K562 (cell line): ENCODE measurements at regions not wholly inside any gene's neighbourhood (a gene's known extent, or its start where the extent isn't known, plus 50 kb on each side); places are given as distances from the start of the nearest gene placed in this dataset.

Source experiments
- ATAC-seq: fragments of 200-7000 bp; cut with Tn5 transposase; 3 replicates; pipeline ENCODE4 v1.9.1; 2020; ENCODE audit warnings: moderate library complexity
- BruUV-seq: library from RNA; stranded (reverse); fragments of 400-500 nt; replicated peaks from 2 replicates; lab custom pipeline; 2021; lab: Mats Ljungman, UMichigan
- CTCF ChIA-PET: fragments of 300-600 bp; formaldehyde crosslinking; extraction: SDS; loops from one replicate; lab custom pipeline; 2021; ENCODE audit warnings: low intra/inter-chr PET ratio; lab: Yijun Ruan, JAX
- POLR2A ChIA-PET: fragments of 300-600, 350-650 bp; sonication (Branson Sonifier 250); formaldehyde crosslinking; extraction: SDS; loops from one replicate; lab custom pipeline; 2021; ENCODE audit warnings: antibody characterized with exemption, inconsistent platforms; lab: Yijun Ruan, JAX
- DNase-seq, 4 experiments: peaks; one replicate each; pipeline versions ENCODE4 v3.0.0 to v3.0.0-alpha.2; 2011 to 2018; ENCODE audit warnings: low spot score in 3 of 4, mixed read lengths in 3 of 4; ENCODE audit errors: extremely low read depth in 1 of 4
- FAIRE-seq: peaks from 2 replicates; lab custom pipeline; 2011; peaks lifted over from hg19 to GRCh38; lab: Jason Lieb, UNC
- H2AFZ ChIP-seq: 2 replicates; pipeline ENCODE4 v1.6.0; 2011; ENCODE audit warnings: low read depth, low read length, control low read depth, inconsistent platforms
- H3K27ac ChIP-seq: fragments of 200-600 bp; 3 replicates; pipeline ENCODE4 v1.8.0; 2011; ENCODE audit warnings: low read depth, mild to moderate bottlenecking, control low read depth, inconsistent platforms, low read length, moderate library complexity, mixed read lengths; ENCODE audit errors: extremely low read depth
- H3K27me3 ChIP-seq, 2 experiments: fragments of 300-600 bp in 1 of 2; 2 replicates in 1 of 2; 3 replicates in 1 of 2; pipeline versions ENCODE4 v1.6.0 to v1.8.0; 2011; ENCODE audit warnings: inconsistent platforms in 2 of 2, low read length in 2 of 2, mild to moderate bottlenecking in 1 of 2, mixed read lengths in 1 of 2, moderate library complexity in 1 of 2; ENCODE audit not compliant: control insufficient read depth in 2 of 2, insufficient read depth in 2 of 2
- H3K36me3 ChIP-seq: fragments of 300-600 bp; 3 replicates; pipeline ENCODE4 v1.8.0; 2011; ENCODE audit warnings: mild to moderate bottlenecking, low read length, inconsistent platforms; ENCODE audit not compliant: control insufficient read depth, insufficient read depth
- H3K4me1 ChIP-seq, 2 experiments: fragments of 200-600 bp in 1 of 2; replicated peaks in 1 of 2; 2 replicates in 1 of 2; 3 replicates in 1 of 2; pipeline versions ENCODE4 v1.5.1 to v1.8.0; 2011; ENCODE audit warnings: inconsistent platforms in 2 of 2, low read length in 2 of 2, mild to moderate bottlenecking in 1 of 2, mixed read lengths in 1 of 2, moderate library complexity in 1 of 2; ENCODE audit not compliant: control insufficient read depth in 2 of 2, insufficient read depth in 2 of 2
- H3K4me2 ChIP-seq: 2 replicates; pipeline ENCODE4 v1.6.1; 2011; ENCODE audit warnings: low read length, control low read depth, inconsistent platforms, mixed read lengths; ENCODE audit not compliant: insufficient read depth
- H3K4me3 ChIP-seq: fragments of 200-600 bp; sonication (generic), shearing (Covaris generic); 2 replicates; pipeline ENCODE4 v1.5.1; 2016; ENCODE audit warnings: control low read depth, inconsistent platforms
- H3K79me2 ChIP-seq: fragments of 200-600 bp; 3 replicates; pipeline ENCODE4 v1.8.0; 2011; ENCODE audit warnings: low read length, inconsistent platforms; ENCODE audit not compliant: control insufficient read depth, insufficient read depth
- H3K9ac ChIP-seq, 2 experiments: 2 replicates each; pipeline versions ENCODE4 v1.6.0 to v1.6.1; 2011; ENCODE audit warnings: low read depth in 2 of 2, low read length in 2 of 2, control low read depth in 1 of 2, inconsistent platforms in 1 of 2, mild to moderate bottlenecking in 1 of 2, mixed read lengths in 1 of 2; ENCODE audit not compliant: insufficient read depth in 1 of 2
- H3K9me1 ChIP-seq: one replicate; pipeline ENCODE4 v1.6.0; 2011; ENCODE audit warnings: inconsistent platforms, mild to moderate bottlenecking, low read length, moderate library complexity; ENCODE audit not compliant: control insufficient read depth, insufficient read depth
- H3K9me3 ChIP-seq: replicated peaks from 2 replicates; pipeline ENCODE4 v1.5.1; 2011; ENCODE audit warnings: low read depth, low read length, inconsistent platforms; ENCODE audit not compliant: control insufficient read depth, insufficient read depth
- H4K20me1 ChIP-seq: replicated peaks from 2 replicates; pipeline ENCODE4 v1.6.1; 2011; ENCODE audit warnings: low read length, inconsistent platforms, mixed read lengths; ENCODE audit not compliant: control insufficient read depth, insufficient read depth
- BHLHE40 ChIP-seq: IDR thresholded peaks from 2 replicates; pipeline ENCODE4 v1.6.1; 2011; ENCODE audit warnings: low read length, improper control_type of control experiment
- CTBP1 ChIP-seq: fragments of 450-650 bp; IDR thresholded peaks from 2 replicates; pipeline ENCODE4 v1.6.1; 2016; ENCODE audit warnings: borderline replicate concordance
- E2F3 ChIP-seq: fragments of 250-450 bp; sonication (Bioruptor Pico); IDR thresholded peaks from 2 replicates; pipeline ENCODE4 v1.4.0; 2020; ENCODE audit warnings: mild to moderate bottlenecking
- ETS2 ChIP-seq: IDR thresholded peaks from 2 replicates; pipeline ENCODE4 v1.6.1; 2016; ENCODE audit warnings: borderline replicate concordance, missing genetic modification characterization, mild to moderate bottlenecking, moderate library complexity, missing compliant biosample characterization; ENCODE audit not compliant: poor library complexity, severe bottlenecking
- HES1 ChIP-seq: fragments of 450-650 bp; IDR thresholded peaks from 2 replicates; pipeline ENCODE4 v1.6.1; 2016; ENCODE audit warnings: low read depth, mild to moderate bottlenecking, moderate library complexity
- HNRNPH1 ChIP-seq: fragments of 200-400 bp; formaldehyde crosslinking; optimal IDR thresholded peaks from 2 replicates; pipeline ENCODE3; 2017; ENCODE audit warnings: low read depth, mild to moderate bottlenecking, low read length, moderate library complexity
- MYBL2 ChIP-seq, 2 experiments: fragments of 450-650 bp in 1 of 2; sonication (generic) in 1 of 2; formaldehyde crosslinking in 1 of 2; IDR thresholded peaks; 2 replicates each; pipeline versions ENCODE4 v1.6.1 to v1.8.1; 2017 to 2022; ENCODE audit warnings: borderline replicate concordance in 1 of 2, inconsistent platforms in 1 of 2, low read depth in 1 of 2, mild to moderate bottlenecking in 1 of 2, missing genetic modification reagents in 1 of 2, moderate library complexity in 1 of 2
- NR3C1 ChIP-seq: sonication (generic); formaldehyde crosslinking; IDR thresholded peaks from 2 replicates; pipeline ENCODE4 v1.8.1; 2022; ENCODE audit warnings: missing genetic modification reagents
- TCF7L2 ChIP-seq: fragments of 150-350 bp; IDR thresholded peaks from 2 replicates; pipeline ENCODE4 v1.6.1; 2016; ENCODE audit warnings: low read depth, mild to moderate bottlenecking, low read length, moderate library complexity
- ZBTB1 ChIP-seq: sonication (generic); formaldehyde crosslinking; IDR thresholded peaks from 2 replicates; pipeline ENCODE4 v1.8.1; 2023; ENCODE audit warnings: missing genetic modification reagents, low read depth, mild to moderate bottlenecking, borderline replicate concordance
- ZNF133 ChIP-seq: fragments of 250-450 bp; sonication (Bioruptor Pico); IDR thresholded peaks from 2 replicates; pipeline ENCODE4 v1.4.0; 2020; ENCODE audit warnings: mild to moderate bottlenecking
- ZNF347 ChIP-seq: fragments of 450-650 bp; formaldehyde crosslinking; IDR thresholded peaks from 2 replicates; pipeline ENCODE4 v1.4.0; 2020; ENCODE audit warnings: low read depth, mild to moderate bottlenecking, moderate library complexity
- ZNF408 ChIP-seq: fragments of 250-450 bp; sonication (Bioruptor Pico); IDR thresholded peaks from 2 replicates; pipeline ENCODE4 v1.4.0; 2020; ENCODE audit warnings: low read depth, mild to moderate bottlenecking, moderate library complexity
- ZNF518B ChIP-seq: fragments of 250-450 bp; sonication (Bioruptor Pico); IDR thresholded peaks from 2 replicates; pipeline ENCODE4 v1.5.0; 2021; ENCODE audit warnings: mild to moderate bottlenecking, moderate library complexity
- WGBS: fragments of 100-300 bp; shearing (Covaris generic); methylation state at CpG from one replicate; pipeline ENCODE4 v1.1.6; 2016; ENCODE audit warnings: low coverage, mixed read lengths; ENCODE audit not compliant: insufficient coverage; ENCODE audit errors: missing lambda C conversion rate; 5-methylcytosine and 5-hydroxymethylcytosine counted together
- in situ Hi-C: fragments of 300-500 bp; cut with MboI; formaldehyde crosslinking; loops from 4 replicates; pipeline ENCODE4 v1.15.0; 2018; ENCODE audit warnings: inconsistent platforms, mixed read lengths
- intact Hi-C: fragments of 100-400 bp; cut with micrococcal nuclease; formaldehyde crosslinking; loops from 2 replicates; pipeline ENCODE4 v1.14.2; 2022
- TF ChIP-seq, protein P1 (sequence below): fragments of 450-650 bp; IDR thresholded peaks from 2 replicates; pipeline ENCODE4 v1.7.0; 2016; ENCODE audit warnings: borderline replicate concordance

DNA sequence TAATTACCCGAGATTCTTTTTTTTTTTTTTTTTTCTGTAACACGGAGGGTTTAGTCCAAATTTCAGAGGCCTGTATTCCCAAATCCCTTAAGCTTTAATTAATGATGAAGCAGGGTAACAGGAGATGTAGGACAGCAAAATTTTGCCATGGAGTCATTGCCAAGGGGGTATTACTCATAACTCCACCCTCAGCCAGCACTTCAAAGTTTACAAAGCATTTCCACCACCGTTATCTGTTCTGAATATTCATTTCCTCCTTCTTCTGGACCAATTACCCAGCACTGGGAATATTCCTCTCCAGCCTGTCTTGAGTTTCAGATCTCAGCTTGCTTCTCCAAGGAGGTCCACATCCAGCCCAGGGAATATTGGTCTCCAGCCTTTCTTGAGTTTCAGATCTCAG is 747.5 kb upstream of the EEF2KMT start:
- Histone ChIP-seq H3K4me3 (no peak overlapping the region), H3K27ac (no peak overlapping the region), H3K4me2 (no peak overlapping the region), H3K9ac (no peak overlapping the region), H3K27me3 (no peaks in the 10 kb centered on the region; a peak in 1 of 5 replicates), H3K9me1 (no peaks in the 10 kb centered on the region), H3K4me1 (no peaks in the 10 kb centered on the region), H3K36me3 (no peaks in the 10 kb centered on the region), H3K79me2 (no peaks in the 10 kb centered on the region), H3K9me3 (no peaks in the 10 kb centered on the region), H4K20me1 (no peaks in the 10 kb centered on the region), H2AFZ (no peak overlapping the region)
- BruUV-seq = no TSS peak
- intact Hi-C loops = no loop called here
- ATAC-seq (no peak), DNase-seq (no peak), FAIRE-seq (no peak)
- 0% methylated on average over 3 of the region's 3 CpGs for WGBS
- ChIA-PET POLR2A (no interaction called here), CTCF (no interaction called here)
- in situ Hi-C loops = no loop called here
- TF ChIP-seq ZBTB1 (CRISPR knock-in tag) (no peak), BHLHE40 (no peak), E2F3 (no peak), ZNF347 (no peak), NR3C1 (no peak), ZNF518B (no peak), HES1 (no peak), ETS2 (no peak), ZNF408 (no peak), TCF7L2 (no peak), CTBP1 (no peak), HNRNPH1 (no peak), ZNF133 (CRISPR knock-in tag) (no peak), MYBL2 (IDR thresholded peaks at IDR 0.05; ENCODE audit: low read depth) (no peak), MYBL2 (CRISPR knock-in tag; IDR thresholded peaks at IDR 0.05; ENCODE audit: borderline replicate concordance) (no peak)
- TF ChIP-seq, protein P1, sequence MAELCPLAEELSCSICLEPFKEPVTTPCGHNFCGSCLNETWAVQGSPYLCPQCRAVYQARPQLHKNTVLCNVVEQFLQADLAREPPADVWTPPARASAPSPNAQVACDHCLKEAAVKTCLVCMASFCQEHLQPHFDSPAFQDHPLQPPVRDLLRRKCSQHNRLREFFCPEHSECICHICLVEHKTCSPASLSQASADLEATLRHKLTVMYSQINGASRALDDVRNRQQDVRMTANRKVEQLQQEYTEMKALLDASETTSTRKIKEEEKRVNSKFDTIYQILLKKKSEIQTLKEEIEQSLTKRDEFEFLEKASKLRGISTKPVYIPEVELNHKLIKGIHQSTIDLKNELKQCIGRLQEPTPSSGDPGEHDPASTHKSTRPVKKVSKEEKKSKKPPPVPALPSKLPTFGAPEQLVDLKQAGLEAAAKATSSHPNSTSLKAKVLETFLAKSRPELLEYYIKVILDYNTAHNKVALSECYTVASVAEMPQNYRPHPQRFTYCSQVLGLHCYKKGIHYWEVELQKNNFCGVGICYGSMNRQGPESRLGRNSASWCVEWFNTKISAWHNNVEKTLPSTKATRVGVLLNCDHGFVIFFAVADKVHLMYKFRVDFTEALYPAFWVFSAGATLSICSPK = no peak
